Heart left ventricle (tissue), 16 donors: ENCODE measurements at regions not wholly inside any gene's neighbourhood (a gene's known extent, or its start where the extent isn't known, plus 50 kb on each side); places are given as distances from the start of the nearest gene placed in this dataset.
A peak's percentile ranks its signal among the peaks of the same experiment; 100 is the strongest.

Experiments
- ATAC-seq, 4 donors: fragments of 200-7000 bp; cut with Tn5 transposase; one replicate each; pipeline ENCODE4 v1.9.1; 2020 to 2022; ENCODE audit warnings: moderate library complexity in 4 of 4, mild to moderate bottlenecking in 3 of 4, moderate number of reproducible peaks in 1 of 4
- DNase-seq, 5 donors: peaks; one replicate each; pipeline ENCODE4 v3.0.0-alpha.2; 2020
- H3K27ac ChIP-seq, 12 donors: fragments of 200-600 bp; sonication (generic) in 4 of 12; one replicate each; pipeline versions ENCODE4 v1.5.0 to v1.8.0; 2016 to 2022; ENCODE audit warnings: mild to moderate bottlenecking in 2 of 12
- H3K27me3 ChIP-seq, 9 donors: fragments of 200-600 bp; sonication (generic) in 2 of 9; one replicate each; pipeline versions ENCODE4 v1.5.1 to v1.8.0; 2016 to 2022; ENCODE audit warnings: mild to moderate bottlenecking in 3 of 9
- H3K36me3 ChIP-seq, 9 donors: fragments of 200-600 bp; sonication (generic) in 2 of 9; one replicate each; pipeline versions ENCODE4 v1.5.0 to v1.8.0; 2018 to 2022; ENCODE audit warnings: mild to moderate bottlenecking in 2 of 9
- H3K4me1 ChIP-seq, 12 donors: fragments of 200-600 bp; sonication (generic) in 4 of 12; one replicate each; pipeline versions ENCODE4 v1.5.0 to v1.8.0; 2016 to 2022; ENCODE audit warnings: mild to moderate bottlenecking in 3 of 12
- H3K4me3 ChIP-seq, 12 donors: fragments of 200-600 bp; sonication (generic) in 4 of 12; one replicate each; pipeline versions ENCODE4 v1.5.0 to v1.8.0; 2017 to 2022; ENCODE audit warnings: mild to moderate bottlenecking in 9 of 12, moderate library complexity in 4 of 12
- H3K9me3 ChIP-seq, 12 donors: fragments of 200-600 bp; sonication (generic) in 4 of 12; one replicate each; pipeline versions ENCODE4 v1.5.0 to v1.8.0; 2016 to 2022; ENCODE audit warnings: mild to moderate bottlenecking in 1 of 12
- CTCF ChIP-seq, 12 donors: fragments of 200-600 bp; sonication (generic) in 4 of 12; IDR thresholded peaks; one replicate each; pipeline versions ENCODE4 v1.5.0 to v1.8.0; 2018 to 2022; ENCODE audit warnings: antibody characterized with exemption in 12 of 12, mild to moderate bottlenecking in 5 of 12
- POLR2A ChIP-seq, 2 donors: fragments of 450-650 bp; IDR thresholded peaks; one replicate each; pipeline ENCODE4 v1.6.1; 2017; ENCODE audit warnings: antibody characterized with exemption in 2 of 2, mild to moderate bottlenecking in 2 of 2, moderate library complexity in 2 of 2
- WGBS, 4 donors: extraction: QIAGEN DNeasy Blood & Tissue Kit in 2 of 4; methylation state at CpG; one replicate each; pipeline versions ENCODE4 v1.1.5 to v1.1.7; 2013 to 2018; 5-methylcytosine and 5-hydroxymethylcytosine counted together
- intact Hi-C, 10 donors: fragments of 100-400 bp; cut with DNase I; formaldehyde crosslinking; loops; one replicate each; pipeline versions ENCODE4 v1.11.1 to v1.14.2; 2022
- donor health status: ischemic (EF 13 %, LVEDD 7.1; RV severe dilation, severe dysfunction).
- donor health status: healthy with polysubstance abuse.
- donor health status: DM: no; HTN: yes; CAD: no.
- donor health status: DM: no; HTN: no; CAD: no.
- donor health status: ischemic (EF 25% LVEDD 6.9; RV normal size, moderate dysfunction).
- donor health status: ischemic (EF 25% LVEDD 5.7; RV mildly dilated, moderate dysfunction).
- donor health status: healthy.
- donor health status: DM: yes; HTN: yes; CAD: no.
- donor health status: ischemic (EF 35%, LVEDD 5.7; RV mildly dilated, moderate dysfunction).
- donor health status: nonischemic (EF 11% LVEDD 7.7; RV severe dilation, severe dysfunction).
- donor health status: DM: yes; HTN: yes; CAD: no.
- donor health status: PGD.
- donor health status: ischemic (EF 29% LVEDD 5.4; RV normal size, mild dysfunction).
- donor health status: nonischemic (EF 23%, LVEDD 6.1; RV moderate dilation, normal function).

DNA sequence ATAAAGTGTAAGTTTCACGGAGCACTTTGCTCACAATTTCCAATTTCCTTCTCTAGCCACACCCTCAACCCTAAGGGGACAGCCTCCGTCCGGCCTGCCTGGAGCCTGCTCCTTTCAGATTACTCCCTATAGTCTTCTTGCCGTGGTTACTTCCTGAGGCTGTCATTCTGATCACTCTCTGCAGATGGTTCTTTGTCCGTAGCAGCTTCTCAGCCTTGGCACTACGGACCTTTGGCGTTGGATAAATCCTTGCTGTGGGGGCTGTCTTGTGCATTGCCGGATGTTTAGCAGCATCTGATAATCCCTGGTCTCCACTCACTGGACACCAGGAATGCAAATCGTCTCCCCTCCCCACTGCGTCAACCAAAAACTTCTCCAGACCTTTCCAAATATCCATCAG, 447.5 kb upstream of the KIRREL3 start:
- Histone ChIP-seq H3K4me1 (peaks cover 0 to 2% (median 0%) of the 10 kb centered on the region in 12 donors), H3K36me3 (no peaks in the 10 kb centered on the region), H3K27ac (no peak overlapping the region), H3K4me3 (no peak overlapping the region), H3K9me3 (no peaks in the 10 kb centered on the region), H3K27me3 (no peaks in the 10 kb centered on the region)
- no peak for ATAC-seq
- DNase-seq: no peak
- 57 to 75% (median 65%) methylated on average over 10 of the region's 10 CpGs for WGBS, 4 donors
- TF ChIP-seq CTCF (IDR thresholded peaks at IDR 0.05) (no peak), POLR2A (IDR thresholded peaks at IDR 0.05) (no peak)
- intact Hi-C loops: no loop called here

- H3K27ac ChIP-seq: no peak overlapping the region
- no peaks in the 10 kb centered on the region for H3K36me3 ChIP-seq
- H3K9me3 ChIP-seq: no peaks in the 10 kb centered on the region
- no peaks in the 10 kb centered on the region for H3K27me3 ChIP-seq
- intact Hi-C loops: no loop called here
- ATAC-seq: peak in 1 of 4 donors; percentile 70
- WGBS, 4 donors: 58 to 68% (median 64%) methylated on average over 4 of the region's 4 CpGs
- no peak for DNase-seq
- TF ChIP-seq POLR2A (IDR thresholded peaks at IDR 0.05) (no peak), CTCF (IDR thresholded peaks at IDR 0.05) (no peak)
- no peak overlapping the region for H3K4me3 ChIP-seq
- H3K4me1 ChIP-seq: peaks cover 0 to 2% (median 0%) of the 10 kb centered on the region in 12 donors
These were observed 444.9 kb upstream of the KIRREL3 start for GRCh38 chr11:127445476-127445875.

- intact Hi-C loops: no loop called here
- Histone ChIP-seq H3K9me3 (no peaks in the 10 kb centered on the region), H3K36me3 (no peaks in the 10 kb centered on the region), H3K27ac (no peak overlapping the region), H3K4me1 (peaks cover 0 to 2% (median 0%) of the 10 kb centered on the region in 12 donors), H3K27me3 (peaks cover 0 to 11% (median 0%) of the 10 kb centered on the region in 9 donors), H3K4me3 (no peak overlapping the region)
- ATAC-seq (peak in 1 of 4 donors; percentile 39), DNase-seq (no peak)
- WGBS, 4 donors: 50 to 70% (median 53%) methylated on average over 2 of the region's 2 CpGs
- TF ChIP-seq CTCF (IDR thresholded peaks at IDR 0.05) (no peak), POLR2A (IDR thresholded peaks at IDR 0.05) (no peak)
These were observed 442.7 kb upstream of the KIRREL3 start for GRCh38 chr11:127443297-127443696.

DNA sequence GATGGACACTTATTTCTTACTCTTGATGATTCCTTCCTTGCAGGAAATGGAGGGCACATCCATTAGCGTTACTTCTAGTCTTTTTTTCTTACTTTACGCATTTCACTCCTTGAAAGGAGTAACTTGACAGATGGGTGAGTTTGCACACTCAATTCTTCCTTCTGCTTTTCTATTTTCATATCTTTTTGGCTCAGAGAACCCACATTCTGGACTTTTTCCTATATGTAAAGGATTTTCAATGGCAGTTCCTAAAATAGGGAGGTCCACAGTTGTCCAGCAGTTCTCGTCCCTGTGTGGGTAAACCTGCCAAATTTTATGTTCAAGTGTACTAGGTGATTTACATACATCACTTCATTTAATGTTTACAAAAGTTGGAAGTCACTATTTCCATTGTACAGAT, 440.0 kb upstream of the KIRREL3 start:
- ATAC-seq (no peak), DNase-seq (no peak)
- Histone ChIP-seq H3K4me3 (no peak overlapping the region), H3K9me3 (no peaks in the 10 kb centered on the region), H3K4me1 (peaks cover 0 to 2% (median 0%) of the 10 kb centered on the region in 12 donors), H3K27me3 (peaks cover 0 to 11% (median 0%) of the 10 kb centered on the region in 9 donors), H3K27ac (no peak overlapping the region), H3K36me3 (no peaks in the 10 kb centered on the region)
- WGBS, 4 donors: 72 to 78% (median 75%) methylated on average over 3 of the region's 3 CpGs
- intact Hi-C loops: no loop called here
- TF ChIP-seq POLR2A (IDR thresholded peaks at IDR 0.05) (no peak), CTCF (IDR thresholded peaks at IDR 0.05) (no peak)
